ENCODE measurements at regions not wholly inside any gene's neighbourhood (a gene's known extent, or its start where the extent isn't known, plus 50 kb on each side); places are given as distances from the start of the nearest gene placed in this dataset.

DNA sequence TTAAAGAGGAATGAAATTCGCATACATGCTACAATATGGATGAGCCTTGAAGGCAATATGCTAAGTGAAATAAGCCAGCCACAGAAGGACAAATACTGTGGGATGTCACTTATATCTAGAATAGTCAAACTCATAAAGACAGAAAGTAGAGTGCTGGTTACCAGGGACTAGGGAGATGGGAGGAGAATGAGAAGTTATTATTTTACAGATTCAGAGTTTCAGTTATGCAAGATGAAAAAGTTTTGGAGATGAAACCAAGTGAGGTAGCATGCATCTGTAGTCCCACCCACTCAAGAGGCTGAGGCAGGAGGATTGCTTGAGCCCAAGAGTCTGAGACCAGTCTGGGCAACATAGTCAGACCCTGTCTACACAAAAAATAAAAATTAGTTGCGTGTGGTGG is 82.5 kb upstream of the ARID1B start:
- Histone ChIP-seq H3K4me1 (no peaks in the 10 kb centered on the region), H3K27ac (replicated peaks in 1 of 4) (no peak overlapping the region), H3K4me3 (no peak overlapping the region), H3K27me3 (no peaks in the 10 kb centered on the region), H3K9me3 (no peaks in the 10 kb centered on the region), H3K36me3 (no peaks in the 10 kb centered on the region)
- DNase-seq (ENCODE audit: extremely low spot score), result no peak
- 96% methylated on average over 2 of the region's 2 CpGs for WGBS
- no peak for TF ChIP-seq POLR2AphosphoS5 (IDR thresholded peaks at IDR 0.05)
- TF ChIP-seq EP300 (IDR thresholded peaks at IDR 0.05), result no peak
- TF ChIP-seq, protein P1, sequence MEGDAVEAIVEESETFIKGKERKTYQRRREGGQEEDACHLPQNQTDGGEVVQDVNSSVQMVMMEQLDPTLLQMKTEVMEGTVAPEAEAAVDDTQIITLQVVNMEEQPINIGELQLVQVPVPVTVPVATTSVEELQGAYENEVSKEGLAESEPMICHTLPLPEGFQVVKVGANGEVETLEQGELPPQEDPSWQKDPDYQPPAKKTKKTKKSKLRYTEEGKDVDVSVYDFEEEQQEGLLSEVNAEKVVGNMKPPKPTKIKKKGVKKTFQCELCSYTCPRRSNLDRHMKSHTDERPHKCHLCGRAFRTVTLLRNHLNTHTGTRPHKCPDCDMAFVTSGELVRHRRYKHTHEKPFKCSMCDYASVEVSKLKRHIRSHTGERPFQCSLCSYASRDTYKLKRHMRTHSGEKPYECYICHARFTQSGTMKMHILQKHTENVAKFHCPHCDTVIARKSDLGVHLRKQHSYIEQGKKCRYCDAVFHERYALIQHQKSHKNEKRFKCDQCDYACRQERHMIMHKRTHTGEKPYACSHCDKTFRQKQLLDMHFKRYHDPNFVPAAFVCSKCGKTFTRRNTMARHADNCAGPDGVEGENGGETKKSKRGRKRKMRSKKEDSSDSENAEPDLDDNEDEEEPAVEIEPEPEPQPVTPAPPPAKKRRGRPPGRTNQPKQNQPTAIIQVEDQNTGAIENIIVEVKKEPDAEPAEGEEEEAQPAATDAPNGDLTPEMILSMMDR (IDR thresholded peaks at IDR 0.05), result no peak
- TF ChIP-seq POLR2A (IDR thresholded peaks at IDR 0.05; ENCODE audit: low read depth), result no peak
- intact Hi-C loops (cut with DNase I), result no loop called here

DNA sequence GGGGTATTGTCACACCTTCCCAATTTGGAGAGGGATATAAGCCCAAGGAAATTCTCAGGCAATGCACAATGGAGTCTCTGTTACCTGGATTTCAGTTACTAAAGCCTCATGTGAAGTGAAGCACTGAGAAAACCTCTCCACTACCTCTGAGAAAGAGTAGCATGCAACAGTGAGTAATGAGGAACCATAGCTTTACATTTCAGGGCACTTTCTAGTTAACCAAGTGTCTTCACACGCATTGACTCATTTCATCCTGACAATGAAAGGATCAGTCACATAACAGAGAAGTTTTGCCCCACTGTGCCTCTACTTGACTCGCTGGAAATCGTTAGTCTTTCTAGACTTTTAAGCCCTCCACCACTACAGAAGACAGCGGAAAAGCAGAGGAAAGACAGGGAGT is 86.2 kb upstream of the ARID1B start:
- TF ChIP-seq EP300 (IDR thresholded peaks at IDR 0.05), result no peak
- no peak for TF ChIP-seq POLR2AphosphoS5 (IDR thresholded peaks at IDR 0.05)
- no peak for TF ChIP-seq POLR2A (IDR thresholded peaks at IDR 0.05; ENCODE audit: low read depth)
- H3K4me3 ChIP-seq, result no peak overlapping the region
- H3K36me3 ChIP-seq, result no peaks in the 10 kb centered on the region
- H3K27me3 ChIP-seq, result no peaks in the 10 kb centered on the region
- H3K27ac ChIP-seq (replicated peaks in 1 of 4), result no peak overlapping the region
- DNase-seq (ENCODE audit: extremely low spot score), result no peak
- WGBS, result 83% methylated on average over 4 of the region's 4 CpGs
- no peaks in the 10 kb centered on the region for H3K9me3 ChIP-seq
- intact Hi-C loops (cut with DNase I), result no loop called here
- H3K4me1 ChIP-seq, result peaks cover 0 to 15% (median 12%) of the 10 kb centered on the region in 4 donors

DNA sequence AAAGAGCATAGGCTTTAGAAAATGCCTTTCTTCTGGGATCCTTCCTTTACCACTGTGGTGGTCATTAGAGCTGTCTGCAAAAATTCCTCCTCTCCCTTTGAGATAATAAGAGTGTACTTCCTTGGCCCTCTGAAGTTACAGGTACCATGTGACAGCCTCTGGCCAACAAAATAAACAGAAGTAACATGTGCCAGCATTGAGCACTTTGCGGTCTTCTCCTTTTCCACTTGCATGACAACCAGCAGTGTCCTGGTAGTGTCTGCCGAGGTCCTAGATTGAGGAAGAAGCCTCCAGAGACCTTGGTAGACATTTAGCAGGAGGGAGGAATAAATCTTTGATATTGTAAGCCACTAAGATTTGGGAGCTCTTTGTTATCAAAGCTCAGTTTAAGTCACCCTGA is 87.5 kb upstream of the ARID1B start:
- H3K27me3 ChIP-seq, result no peaks in the 10 kb centered on the region
- TF ChIP-seq POLR2AphosphoS5 (IDR thresholded peaks at IDR 0.05) (no peak), EP300 (IDR thresholded peaks at IDR 0.05) (no peak), POLR2A (IDR thresholded peaks at IDR 0.05; ENCODE audit: low read depth) (no peak)
- TF ChIP-seq, protein P1 (IDR thresholded peaks at IDR 0.05), result no peak
- 87% methylated on average over 2 of the region's 2 CpGs for WGBS
- no peak for DNase-seq (ENCODE audit: extremely low spot score)
- H3K4me1 ChIP-seq, result peaks cover 0 to 21% (median 18%) of the 10 kb centered on the region in 4 donors
- H3K36me3 ChIP-seq, result no peaks in the 10 kb centered on the region
- no peaks in the 10 kb centered on the region for H3K9me3 ChIP-seq
- no peak overlapping the region for H3K27ac ChIP-seq (replicated peaks in 1 of 4)
- intact Hi-C loops (cut with DNase I), result loop anchor here (5.0 to 10.0 kb wide), 2 partner anchors 33 to 495 kb away; no protein-coding TSS in a partner anchor
- H3K4me3 ChIP-seq, result no peak overlapping the region

DNA sequence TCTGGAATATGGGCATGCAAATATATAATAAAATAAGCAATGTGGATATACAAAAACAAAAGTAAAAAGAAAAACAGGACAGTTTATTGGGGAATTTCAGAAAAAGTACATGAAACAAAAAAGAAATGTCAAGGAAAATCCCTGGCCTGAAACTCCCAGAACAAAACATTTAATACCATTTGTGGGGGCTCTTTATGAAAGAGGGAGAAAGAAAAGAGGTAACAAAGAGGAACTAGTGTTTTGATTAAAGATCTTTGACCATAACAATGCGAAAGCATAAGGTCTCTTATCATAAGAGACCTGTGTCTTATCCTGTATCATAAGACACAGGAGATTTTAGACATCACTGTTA is 88.6 kb upstream of the ARID1B start:
- 97% methylated on average over 1 of the region's 1 CpG for WGBS
- no peaks in the 10 kb centered on the region for H3K27me3 ChIP-seq
- H3K9me3 ChIP-seq, result no peaks in the 10 kb centered on the region
- H3K4me3 ChIP-seq, result no peak overlapping the region
- no peak for TF ChIP-seq POLR2AphosphoS5 (IDR thresholded peaks at IDR 0.05)
- TF ChIP-seq EP300 (IDR thresholded peaks at IDR 0.05), result no peak
- TF ChIP-seq, protein P1 (IDR thresholded peaks at IDR 0.05), result no peak
- no peak for TF ChIP-seq POLR2A (IDR thresholded peaks at IDR 0.05; ENCODE audit: low read depth)
- peaks cover 0 to 21% (median 18%) of the 10 kb centered on the region in 4 donors for H3K4me1 ChIP-seq
- H3K27ac ChIP-seq (replicated peaks in 1 of 4), result peak overlapping the region; percentile 90 to 99 (median 95)
- intact Hi-C loops (cut with DNase I), result loop anchor here (5.0 to 10.0 kb wide), 2 partner anchors 34 to 496 kb away; no protein-coding TSS in a partner anchor
- H3K36me3 ChIP-seq, result no peaks in the 10 kb centered on the region
- DNase-seq (ENCODE audit: extremely low spot score), result no peak

DNA sequence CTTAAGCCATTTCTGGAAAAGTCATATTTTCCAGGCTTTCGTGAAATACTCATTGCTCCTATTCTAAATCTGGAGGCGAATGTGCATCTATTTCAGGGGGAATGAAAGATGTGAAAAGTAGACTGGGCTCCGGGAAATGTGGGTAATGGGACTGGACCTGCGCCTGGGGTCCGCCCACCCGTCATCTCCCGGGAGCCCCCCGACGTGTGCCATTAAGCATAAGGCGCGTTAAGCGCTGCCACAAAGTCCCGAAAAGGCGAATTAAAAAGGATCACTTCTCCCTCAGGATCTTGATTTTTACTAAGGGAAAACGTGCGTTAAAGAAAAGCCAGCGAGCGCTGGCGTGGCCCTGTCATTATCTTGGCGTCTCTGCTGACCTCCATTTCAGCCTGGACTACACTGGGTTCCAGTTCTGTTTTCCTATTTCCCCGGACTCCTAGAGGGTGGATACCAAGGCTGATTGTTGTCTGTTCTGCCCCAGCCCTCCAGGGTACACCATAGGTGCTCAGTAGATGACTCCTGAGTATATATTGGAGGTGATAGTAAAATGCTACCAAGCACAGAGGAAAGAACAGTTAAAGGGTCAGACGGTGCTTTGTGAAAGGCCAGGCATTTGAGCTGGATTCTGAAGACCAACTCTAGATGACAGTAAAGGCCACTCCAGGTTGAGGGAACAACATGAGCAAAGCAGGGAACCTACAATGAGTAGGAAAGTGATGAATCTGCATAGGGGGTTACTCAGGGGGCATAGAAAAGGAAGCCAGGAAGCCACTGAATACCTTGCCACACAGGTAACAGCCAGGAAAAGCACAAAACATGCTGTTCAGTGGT is 89.2 kb upstream of the ARID1B start:
- no peaks in the 10 kb centered on the region for H3K27me3 ChIP-seq
- H3K36me3 ChIP-seq, result no peaks in the 10 kb centered on the region
- no peak for DNase-seq (ENCODE audit: extremely low spot score)
- peak overlapping the region; percentile 63 to 81 (median 76) for H3K4me3 ChIP-seq
- intact Hi-C loops (cut with DNase I), result loop anchor here (2.0 to 10.0 kb wide), 5 partner anchors 34 to 497 kb away; partner anchors contain the start of gene ARID1B
- H3K27ac ChIP-seq (replicated peaks in 1 of 4), result peak overlapping the region; percentile 90 to 99 (median 95)
- no peaks in the 10 kb centered on the region for H3K9me3 ChIP-seq
- 4% methylated on average over 17 of the region's 22 CpGs for WGBS
- TF ChIP-seq, protein P1 (IDR thresholded peaks at IDR 0.05), result no peak
- TF ChIP-seq POLR2AphosphoS5 (IDR thresholded peaks at IDR 0.05), result peak in 1 of 2 donors; percentile 28
- peaks cover 0 to 21% (median 18%) of the 10 kb centered on the region in 4 donors for H3K4me1 ChIP-seq

Data from esophagus muscularis mucosa (tissue), 4 donors.